Activated CD4-positive, alpha-beta T cell treated with anti-CD3 and anti-CD28 coated beads, Interleukin-2, amount 50 U/mL, for 48 hours (primary cell): ENCODE measurements at regions not wholly inside any gene's neighbourhood (a gene's known extent, or its start where the extent isn't known, plus 50 kb on each side); places are given as distances from the start of the nearest gene placed in this dataset.
A peak's percentile ranks its signal among the peaks of the same experiment; 100 is the strongest.
"Not testable (repeated sequence)": the region's sequence is repeated elsewhere in the genome, so short reads cannot be mapped to it uniquely, and the experiment has no call there.

ENCODE experiments used
- DNase-seq, 2 experiments: peaks; one replicate each; pipeline ENCODE4 v3.0.0-alpha.2; 2020

DNA sequence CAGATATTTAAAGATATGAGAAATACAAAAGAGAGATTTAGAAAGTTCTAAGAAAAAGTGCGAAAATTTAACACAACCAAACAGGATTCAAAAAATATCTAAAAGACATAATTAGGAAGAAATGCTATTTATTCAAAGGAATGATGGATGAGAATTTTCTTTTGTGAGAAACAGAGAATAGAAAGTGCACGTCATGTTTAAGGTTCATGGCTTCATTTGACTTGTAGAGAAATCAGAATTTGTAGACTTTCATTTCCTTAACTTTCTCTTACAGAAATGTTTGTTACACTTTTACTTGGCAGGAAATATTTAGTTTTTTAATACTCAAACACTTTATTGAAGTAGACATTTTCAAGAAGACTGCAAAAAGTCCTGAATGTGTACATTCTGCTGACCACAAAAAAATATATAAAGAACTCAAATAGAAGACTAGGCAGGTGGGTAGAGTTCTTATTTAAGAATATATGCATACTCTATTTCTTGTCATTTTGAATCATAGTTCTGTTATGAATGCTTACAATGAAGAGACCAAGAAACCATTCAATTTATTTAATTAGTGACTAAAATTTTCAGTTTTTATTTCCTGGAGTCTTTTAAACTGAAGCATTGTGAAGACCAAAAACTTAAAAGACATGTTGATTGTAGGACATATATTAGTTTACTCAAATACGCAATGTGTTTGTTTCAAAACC lies 710.5 kb upstream of the HS3ST5 start:
- no peak for DNase-seq

DNA sequence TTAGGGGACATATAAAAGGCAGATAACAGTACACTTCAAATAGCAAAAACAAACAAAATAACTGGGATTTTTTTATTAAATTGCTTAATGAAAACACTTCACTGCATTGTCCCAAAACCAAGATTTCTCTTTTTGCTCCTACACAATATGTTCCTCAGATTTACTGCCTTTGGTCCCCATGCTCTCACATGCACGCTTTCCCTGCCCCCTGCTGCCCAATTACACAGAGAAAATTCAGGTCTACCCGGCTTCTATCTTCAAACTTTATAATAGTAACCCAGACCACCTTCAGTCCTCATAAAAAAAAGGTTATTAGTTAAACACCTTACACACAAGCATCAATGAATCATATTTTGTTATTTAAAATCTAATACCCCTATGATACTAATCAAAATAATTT lies 673.8 kb upstream of the HS3ST5 start:
- DNase-seq: no peak

DNA sequence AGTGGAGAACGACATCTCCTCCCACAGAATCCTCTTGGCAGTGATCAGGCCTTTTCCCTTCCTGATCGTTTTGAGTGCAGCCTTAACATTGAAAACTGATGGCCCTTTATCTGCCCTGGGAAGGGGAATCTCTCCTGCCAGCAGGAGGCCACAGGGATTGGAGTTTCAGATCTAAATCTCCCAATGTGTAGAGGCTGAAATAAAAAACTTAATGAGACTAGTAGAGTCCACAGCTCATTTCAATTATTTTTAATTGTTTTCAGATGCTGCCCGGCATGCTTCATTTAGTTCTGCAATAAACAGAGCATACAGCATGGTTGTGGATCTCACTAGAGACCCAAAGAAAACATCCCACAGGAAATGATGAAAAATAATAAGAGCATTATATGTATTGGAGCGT lies 662.2 kb upstream of the HS3ST5 start:
- DNase-seq: no peak

DNA sequence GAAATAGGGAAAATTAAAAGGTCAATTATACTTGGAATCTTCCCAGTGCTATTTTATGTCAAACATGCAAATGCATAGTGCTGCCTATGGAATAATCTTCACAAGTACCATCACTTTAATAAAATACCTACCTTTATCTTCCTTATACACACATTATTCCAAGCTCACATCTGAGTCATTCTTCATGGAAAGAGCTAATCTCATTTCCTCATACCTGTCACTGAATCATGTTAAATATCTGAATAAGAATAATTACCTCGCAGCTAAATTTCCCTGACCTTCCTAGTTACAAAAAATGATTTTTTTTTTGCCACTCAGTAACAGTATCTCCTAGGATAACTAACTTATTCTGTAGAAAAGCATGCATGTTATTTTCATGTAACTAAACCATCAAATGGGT lies 661.4 kb upstream of the HS3ST5 start:
- DNase-seq: no peak

DNA sequence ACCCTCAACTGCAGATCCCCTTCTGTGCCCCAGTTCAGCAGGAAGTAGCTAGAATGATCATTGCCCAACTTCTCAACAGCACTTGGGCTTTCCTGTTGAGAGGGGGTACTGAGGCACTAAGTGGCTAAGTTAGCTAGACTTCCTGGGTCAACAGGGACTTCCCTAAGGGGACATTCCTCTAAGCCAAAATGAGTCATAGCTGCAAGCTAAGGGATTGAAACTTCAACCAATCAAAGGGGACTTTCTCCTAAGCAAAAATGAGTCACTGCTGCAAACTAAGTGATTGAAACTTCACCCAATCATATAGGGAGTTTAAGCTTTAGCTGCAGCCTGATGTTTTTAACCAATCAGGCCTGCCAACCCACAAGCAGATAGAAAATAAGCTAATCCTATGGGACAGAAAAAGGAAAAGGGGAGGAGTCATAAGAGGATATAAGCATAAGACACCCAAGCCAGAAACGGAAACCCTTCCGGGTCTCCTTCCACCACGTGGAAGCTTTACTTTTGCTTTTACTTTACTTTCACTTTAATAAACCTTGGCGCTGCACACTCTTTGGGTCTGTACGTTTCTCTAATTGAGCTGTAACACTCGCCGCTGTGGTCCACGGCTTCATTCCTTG lies 659.0 kb upstream of the HS3ST5 start:
- DNase-seq: no peak

DNA sequence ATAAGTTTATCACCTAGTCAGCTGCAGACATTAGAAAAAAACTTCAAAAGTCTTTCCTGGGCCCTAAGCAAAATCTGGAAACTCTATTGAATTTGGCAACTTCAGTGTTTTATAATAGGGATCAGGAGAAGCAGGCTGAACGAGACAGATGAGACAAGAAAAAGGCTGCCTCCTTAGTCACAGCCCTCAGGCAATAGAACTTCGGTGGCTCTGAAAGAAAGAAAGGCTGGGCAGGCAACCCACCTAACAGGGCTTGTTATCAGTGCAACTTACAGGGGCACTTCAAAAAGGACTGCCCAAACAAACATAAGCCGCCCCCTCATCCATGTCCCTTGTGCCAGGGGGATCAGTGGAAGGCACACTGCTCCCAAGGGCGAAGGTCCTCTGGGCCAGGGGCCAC lies 657.9 kb upstream of the HS3ST5 start:
- no peak for DNase-seq

DNA sequence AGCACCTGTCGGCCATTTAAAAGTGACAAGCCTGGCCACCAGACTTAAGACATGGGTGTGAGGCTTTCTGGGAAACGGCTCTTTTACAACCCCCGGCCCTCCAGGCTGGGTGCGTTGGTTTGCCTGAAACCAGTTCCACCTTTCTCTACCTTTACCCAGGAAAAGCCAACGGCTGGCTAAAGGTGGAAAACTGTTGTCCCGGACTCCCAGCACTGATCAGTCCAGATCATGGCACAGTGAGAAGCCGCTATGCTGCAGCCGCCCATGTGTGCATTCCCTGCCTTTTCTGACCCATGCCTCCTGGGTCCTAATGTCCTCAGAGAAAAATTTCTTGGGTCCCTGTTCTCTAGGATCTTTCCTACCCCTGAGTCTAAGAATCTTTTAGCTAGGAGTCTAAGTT lies 655.7 kb upstream of the HS3ST5 start:
- DNase-seq: no peak

DNA sequence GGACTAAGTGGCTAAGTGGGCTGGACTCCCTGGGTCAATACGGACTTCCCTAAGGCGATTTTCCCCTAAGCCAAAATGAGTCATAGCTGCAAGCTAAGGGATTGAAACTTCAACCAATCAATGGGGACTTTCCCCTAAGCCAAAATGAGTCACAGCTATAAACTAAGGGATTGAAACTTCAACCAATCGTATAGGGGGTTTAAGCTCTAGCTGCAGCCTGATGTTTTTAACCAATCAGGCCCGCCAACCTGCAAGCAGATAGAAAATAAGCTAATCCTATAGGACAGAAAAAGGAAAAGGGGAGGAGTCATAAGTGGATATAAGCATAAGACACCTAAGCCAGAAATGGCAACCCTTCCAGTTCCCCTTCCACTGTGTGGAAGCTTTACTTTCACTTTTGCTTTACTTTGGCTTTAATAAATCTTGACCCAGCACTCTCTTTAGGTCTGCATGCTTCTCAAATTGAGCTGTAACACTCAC lies 655.0 kb upstream of the HS3ST5 start:
- no peak for DNase-seq

DNA sequence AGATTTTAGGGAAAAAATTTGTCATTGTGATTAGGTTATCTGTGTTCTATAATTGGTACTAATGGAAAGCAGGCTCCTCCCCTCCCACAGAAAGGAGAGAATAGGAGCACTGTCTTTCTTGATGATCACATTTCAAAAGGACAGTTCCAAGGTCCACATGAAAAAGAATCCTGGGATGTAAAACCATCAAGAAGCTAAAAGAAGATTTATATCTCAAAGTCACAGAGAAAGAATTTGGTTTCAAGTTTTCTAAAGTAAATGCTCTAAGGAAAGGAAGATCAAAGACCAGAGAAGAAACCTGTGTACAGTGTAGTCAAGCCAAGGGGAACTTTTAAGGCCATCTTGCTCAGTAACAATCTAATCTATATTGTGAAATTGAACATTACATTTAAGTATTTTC lies 652.7 kb upstream of the HS3ST5 start:
- no peak for DNase-seq

DNA sequence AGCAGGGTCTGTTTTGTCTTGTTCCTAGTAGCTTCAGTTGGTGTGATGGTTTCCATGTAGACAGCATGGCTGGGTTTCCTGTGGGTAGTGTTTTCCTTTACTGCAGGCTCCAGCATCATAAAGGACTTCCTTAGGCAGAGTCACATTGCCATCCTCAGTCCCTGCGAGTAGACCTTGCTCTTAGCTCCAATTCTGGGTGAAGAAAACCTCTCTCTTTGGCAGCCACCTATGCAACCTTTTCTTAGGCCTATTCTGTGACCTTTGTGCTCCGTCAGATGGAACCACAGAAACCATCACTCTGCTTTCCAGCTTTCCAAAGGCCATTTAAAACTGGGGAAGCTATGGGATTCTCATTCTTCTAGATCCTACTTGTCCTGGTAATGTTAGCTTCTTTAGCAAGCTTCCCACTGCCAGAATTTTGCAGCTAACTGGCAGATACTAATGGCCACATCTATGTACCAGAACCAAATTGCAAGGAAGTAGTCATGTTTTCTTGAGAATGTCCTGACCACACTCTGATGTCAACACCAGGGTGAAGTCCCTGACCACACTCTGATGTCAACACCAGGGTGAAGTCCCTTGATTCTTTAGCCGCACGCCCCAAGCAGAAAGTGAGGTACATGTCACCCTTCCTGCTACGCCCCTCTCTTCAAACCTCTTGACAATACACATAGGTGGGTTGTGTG lies 646.6 kb upstream of the HS3ST5 start:
- DNase-seq: peak in 1 of 2 experiments; percentile 6

DNA sequence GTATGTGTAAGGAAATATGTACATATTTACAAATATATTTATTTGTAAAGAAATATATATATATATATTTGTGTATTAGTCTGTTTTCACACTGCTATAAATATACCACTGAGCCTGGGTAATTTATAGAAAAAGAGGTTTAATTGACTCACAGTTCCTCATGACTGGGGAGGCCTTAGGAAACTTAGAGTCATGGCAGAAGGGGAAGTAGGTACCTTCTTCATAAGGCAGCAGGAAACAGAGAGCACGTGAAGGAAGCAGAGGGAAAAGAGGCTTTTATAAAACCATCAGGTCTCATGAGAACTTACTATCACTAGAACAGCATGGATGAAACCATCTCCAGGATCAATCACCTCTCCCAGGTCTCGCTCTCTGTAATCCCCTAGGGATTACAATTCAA lies 644.5 kb upstream of the HS3ST5 start:
- no peak for DNase-seq

DNA sequence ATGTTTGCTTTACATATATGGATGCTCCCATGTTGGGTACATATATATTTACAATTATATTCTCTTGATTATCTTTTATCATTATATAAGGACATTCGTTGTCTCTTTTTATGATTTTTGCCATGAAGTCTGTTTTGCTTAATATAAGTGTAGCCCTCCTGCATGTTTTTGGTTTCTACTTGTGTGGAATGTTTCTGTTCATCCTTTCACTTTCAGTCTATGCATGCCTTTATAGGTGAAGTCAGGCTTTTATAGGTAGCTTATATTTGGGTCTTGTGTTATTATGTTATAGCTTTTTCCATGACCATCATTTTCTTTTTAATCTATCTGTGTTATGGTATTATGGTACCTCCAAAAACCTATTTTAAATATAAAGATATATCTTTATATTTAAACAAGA lies 612.5 kb upstream of the HS3ST5 start:
- no peak for DNase-seq

DNA sequence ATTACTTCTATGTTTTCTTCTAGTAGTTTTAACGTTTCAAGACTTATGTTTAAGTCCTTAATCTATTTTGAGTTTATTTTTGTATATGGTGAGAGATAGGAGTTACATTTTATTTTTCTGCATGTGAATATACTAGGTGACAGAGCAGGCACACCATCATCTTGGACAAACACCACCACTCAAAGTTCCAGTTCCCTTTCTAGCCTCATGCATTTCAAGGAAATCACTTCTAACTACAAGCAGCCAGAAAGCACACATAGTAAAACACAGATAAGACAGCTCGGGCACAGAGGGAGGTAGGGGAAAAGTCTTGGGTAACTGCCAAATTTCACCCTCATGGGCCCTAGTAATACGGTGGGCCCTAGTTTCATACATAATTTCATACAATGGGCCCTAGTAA lies 609.4 kb upstream of the HS3ST5 start:
- no peak for DNase-seq

DNA sequence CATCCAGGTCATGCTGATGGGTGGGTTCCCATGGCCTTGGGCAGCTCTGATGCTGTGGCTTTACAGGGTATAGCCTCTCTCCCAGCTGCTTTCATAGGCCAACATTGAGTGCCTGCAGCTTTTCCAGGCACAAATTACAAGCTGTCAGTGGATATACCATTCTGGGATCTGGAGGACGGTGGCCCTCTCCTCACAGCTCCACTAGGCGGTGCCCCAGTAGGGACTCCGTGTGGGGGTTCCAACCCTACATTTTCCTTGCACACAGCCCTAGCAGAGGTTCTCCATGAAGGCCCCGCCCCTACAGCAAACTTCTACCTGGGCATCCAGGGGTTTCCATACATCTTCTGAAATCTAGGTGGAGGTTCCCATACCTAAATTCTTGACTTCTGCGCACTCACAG lies 602.6 kb upstream of the HS3ST5 start:
- no peak for DNase-seq

DNA sequence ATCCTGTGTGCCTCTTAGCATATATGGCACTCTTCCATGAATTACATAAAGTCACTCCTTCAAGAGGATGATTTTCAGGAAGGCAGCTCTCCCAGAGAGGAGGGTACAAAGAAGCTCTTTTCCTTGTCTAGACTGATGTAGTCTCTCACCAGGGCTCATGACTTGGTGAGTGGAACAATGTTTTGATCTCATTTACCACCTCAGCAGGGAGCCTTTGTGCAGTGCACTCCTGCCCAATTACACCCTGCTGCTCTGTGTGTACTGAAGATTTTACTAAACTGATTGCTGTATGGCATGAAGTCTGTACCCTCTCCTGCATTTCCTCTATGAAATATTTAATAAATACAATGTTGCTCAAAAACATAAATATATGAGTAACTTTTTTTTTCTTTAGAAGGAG lies 598.3 kb upstream of the HS3ST5 start:
- no peak for DNase-seq

DNA sequence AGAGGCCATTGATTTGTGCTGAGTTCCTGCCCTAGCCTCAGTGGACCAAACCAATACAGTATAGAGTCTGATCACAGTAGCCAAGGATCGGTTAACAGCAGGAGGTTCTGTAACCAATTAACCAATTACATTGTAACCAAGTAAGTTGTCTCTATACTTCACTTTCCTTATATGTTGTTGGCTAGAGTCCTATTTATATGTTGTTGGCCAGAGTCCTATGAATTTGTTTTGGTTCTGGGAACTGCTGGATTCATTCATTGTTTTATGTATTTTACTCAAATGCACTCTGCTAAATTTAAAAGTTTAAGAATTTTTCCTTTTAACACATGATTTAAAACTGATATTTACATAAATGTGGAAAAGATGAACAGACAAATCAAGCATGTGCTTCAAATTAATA lies 597.4 kb upstream of the HS3ST5 start:
- DNase-seq: no peak

DNA sequence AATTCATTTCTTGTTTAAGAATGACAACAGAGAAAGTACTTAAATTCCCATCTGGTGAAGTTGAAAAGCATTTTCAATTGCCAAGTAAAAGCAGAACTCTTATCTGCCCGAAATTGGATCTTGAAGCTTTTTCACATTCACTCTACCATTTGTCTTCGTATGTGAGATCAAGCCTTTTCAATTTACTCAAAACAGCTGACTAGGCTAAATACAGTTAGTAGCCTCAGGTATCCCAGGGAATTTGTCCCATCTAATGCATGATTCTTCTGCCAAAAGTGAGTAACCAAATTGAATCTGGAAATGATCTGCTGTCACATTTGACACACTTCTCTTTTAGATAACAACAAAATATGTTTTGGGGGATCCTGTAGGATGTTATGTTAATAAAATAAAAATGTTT lies 596.8 kb upstream of the HS3ST5 start:
- no peak for DNase-seq

DNA sequence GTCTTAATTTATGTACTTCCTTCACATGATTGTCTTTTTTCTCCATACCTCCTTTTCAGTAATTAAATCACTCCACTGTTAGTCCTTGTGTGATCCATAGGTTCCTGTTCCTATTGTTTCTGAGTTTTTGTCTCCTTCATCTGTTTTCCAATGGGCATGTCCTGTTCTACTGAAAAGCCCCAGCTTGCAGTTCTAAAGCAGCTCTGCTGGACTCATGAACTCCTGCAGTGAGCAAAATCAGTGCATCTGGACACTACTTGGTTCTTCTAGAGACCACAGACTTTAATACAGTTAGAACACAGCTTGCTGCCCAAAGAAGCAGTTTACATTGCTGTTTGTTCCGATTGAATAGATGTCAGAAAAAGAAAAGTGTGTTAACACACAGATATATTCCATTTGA lies 593.3 kb upstream of the HS3ST5 start:
- DNase-seq: no peak

DNA sequence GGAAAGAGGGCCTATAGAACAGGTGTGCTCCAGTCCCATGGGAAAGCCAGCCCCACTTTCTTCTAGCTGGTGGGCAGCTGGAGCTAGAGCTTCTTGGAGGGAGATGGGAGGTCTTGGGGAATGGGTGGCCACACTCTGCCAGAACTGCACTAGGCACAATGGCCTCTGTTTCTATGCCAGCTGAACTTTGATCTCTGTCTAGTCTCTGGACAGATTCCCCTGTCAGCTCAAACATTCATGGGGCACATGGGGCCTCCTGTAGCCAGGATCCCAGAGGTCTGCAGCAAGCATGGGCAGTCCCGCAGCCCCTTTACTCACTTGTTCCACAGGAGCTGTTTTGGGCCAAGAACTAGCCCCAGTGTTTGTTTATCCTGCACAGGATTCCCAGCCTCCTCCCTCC lies 591.3 kb upstream of the HS3ST5 start:
- DNase-seq: no peak

DNA sequence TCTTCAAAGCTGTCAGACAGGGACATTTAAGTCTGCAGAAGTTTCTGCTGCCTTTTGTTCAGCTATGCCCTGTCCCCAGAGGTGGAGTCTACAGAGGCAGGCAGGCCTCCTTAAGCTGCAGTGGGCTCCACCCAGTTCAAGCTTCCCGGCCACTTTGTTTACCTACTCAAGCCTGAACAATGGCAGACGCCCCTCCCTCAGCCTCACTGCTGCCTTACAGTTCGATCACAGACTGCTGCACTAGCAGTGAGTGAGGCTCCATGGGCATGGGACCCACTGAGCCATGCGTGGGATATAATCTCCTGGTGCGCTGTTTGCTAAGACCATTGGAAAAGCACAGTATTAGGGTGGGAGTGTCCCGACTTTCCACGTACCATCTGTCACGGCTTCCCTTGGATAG lies 585.9 kb upstream of the HS3ST5 start:
- not testable (repeated sequence) for DNase-seq

DNA sequence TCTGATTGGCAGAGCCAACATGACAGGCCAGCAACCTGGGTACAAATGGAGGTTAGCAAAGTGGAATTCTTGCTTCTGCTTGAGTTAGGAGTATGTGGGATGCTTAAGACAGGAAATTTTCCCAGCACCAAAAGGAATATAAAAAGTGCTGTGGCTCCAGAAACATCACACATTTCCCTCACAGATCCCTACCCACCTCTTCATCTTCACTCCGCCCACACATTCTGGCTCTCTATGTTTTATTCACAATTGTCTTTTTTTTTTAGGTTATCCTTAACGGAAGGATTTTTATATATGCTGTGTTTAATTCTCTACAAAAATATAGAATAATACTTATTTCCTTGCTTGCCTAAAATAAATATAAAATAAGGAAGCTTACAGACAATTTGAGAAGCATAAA lies 563.3 kb upstream of the HS3ST5 start:
- DNase-seq: no peak

DNA sequence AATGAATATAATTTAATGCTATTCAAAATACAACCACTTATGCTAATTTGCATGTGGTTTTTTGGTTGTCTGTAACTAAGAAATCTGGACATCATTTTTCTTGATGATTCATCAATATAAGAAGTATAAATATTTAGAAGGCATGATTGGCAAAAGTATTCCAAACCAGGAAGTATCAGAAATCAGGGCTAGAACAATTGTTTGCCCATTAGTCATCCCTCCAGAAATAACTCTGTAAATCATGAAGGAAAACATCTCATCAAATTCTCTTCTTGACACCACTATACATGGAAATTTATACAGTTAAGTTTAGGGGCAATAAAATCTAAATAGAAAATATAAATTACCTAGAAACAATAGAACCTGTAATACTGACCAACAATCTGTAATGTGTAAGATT lies 554.7 kb upstream of the HS3ST5 start:
- DNase-seq: no peak

DNA sequence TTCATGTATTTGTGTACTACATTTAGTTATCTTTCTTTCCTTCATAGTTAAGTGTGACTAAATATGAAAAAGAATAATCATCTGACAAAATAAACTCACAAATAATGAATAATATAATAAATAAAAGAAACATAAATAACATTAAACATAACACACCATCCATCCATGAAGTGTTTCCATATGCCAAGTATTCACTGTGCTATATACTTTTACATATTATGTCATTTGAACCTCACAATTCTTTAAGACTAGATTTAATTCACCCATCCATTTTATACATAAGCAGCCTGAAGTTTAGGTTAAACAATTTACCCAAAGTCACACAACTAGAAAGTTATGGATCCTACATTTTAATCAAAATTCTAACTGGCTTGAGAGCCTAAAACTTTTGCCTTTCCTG lies 549.4 kb upstream of the HS3ST5 start:
- no peak for DNase-seq

DNA sequence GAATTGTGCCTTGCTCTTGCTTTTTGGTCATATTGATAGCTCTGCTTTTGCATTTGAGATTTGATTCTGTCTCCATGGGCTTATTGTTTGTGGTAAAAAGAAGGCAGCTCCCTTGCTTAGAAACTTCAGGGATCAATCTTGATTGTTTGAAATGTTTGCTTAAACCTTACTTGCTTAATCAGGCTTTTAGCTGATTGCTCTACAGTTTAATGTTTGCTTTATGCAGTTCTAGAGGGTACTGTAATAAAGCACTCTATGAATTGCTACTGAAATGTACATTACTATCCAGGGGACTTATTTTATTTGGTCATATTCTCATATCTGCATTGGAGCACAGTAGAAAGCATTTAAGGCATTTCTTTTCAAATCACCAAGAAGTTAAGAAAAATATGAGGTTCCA lies 545.4 kb upstream of the HS3ST5 start:
- no peak for DNase-seq
